WTC11 (cell line): ENCODE measurements at regions not wholly inside any gene's neighbourhood (a gene's known extent, or its start where the extent isn't known, plus 50 kb on each side); places are given as distances from the start of the nearest gene placed in this dataset.

Experiments used
- ATAC-seq: fragments of 200-7000 bp; cut with Tn5 transposase; 2 replicates; pipeline ENCODE4 v1.10.0; 2021; ENCODE audit warnings: mild to moderate bottlenecking, moderate library complexity
- CTCF ChIA-PET: fragments of 300-600 bp; sonication (Branson Sonifier 250); formaldehyde crosslinking; loops from one replicate; lab custom pipeline; 2021; ENCODE audit warnings: antibody characterized with exemption; lab: Charles Lee
- POLR2A ChIA-PET: fragments of 350-600 bp; sonication (Branson Sonifier 250); formaldehyde crosslinking; loops from one replicate; lab custom pipeline; 2021; ENCODE audit warnings: antibody characterized with exemption; lab: Charles Lee
- DNase-seq: peaks from one replicate; pipeline ENCODE4 v3.0.0; 2021; ENCODE audit warnings: low spot score
- H3K27ac Mint-ChIP-seq: 2 replicates; pipeline ENCODE4 v1.8.0; 2021; ENCODE audit warnings: mixed read lengths
- H3K27me3 Mint-ChIP-seq: 2 replicates; pipeline ENCODE4 v1.8.0; 2021; ENCODE audit warnings: low read depth, mild to moderate bottlenecking, moderate library complexity, mixed read lengths
- H3K36me3 Mint-ChIP-seq: 2 replicates; pipeline ENCODE4 v1.8.0; 2021; ENCODE audit warnings: mixed read lengths
- H3K4me1 Mint-ChIP-seq: 2 replicates; pipeline ENCODE4 v1.8.0; 2022; ENCODE audit warnings: mixed read lengths
- H3K4me3 Mint-ChIP-seq: 2 replicates; pipeline ENCODE4 v1.8.0; 2021; ENCODE audit warnings: mild to moderate bottlenecking, moderate library complexity, mixed read lengths
- H3K9me3 Mint-ChIP-seq: 2 replicates; pipeline ENCODE4 v1.8.0; 2021; ENCODE audit warnings: mixed read lengths
- CBFB ChIP-seq: sonication (generic); formaldehyde crosslinking; IDR thresholded peaks from 2 replicates; pipeline ENCODE4 v1.8.1; 2022; ENCODE audit warnings: mild to moderate bottlenecking, low read depth, missing genetic modification reagents
- CDX4 ChIP-seq: fragments of 250-450 bp; sonication (Bioruptor Pico); IDR thresholded peaks from 2 replicates; pipeline ENCODE4 v1.9.0; 2021; ENCODE audit warnings: moderate library complexity, mild to moderate bottlenecking, inconsistent platforms, borderline replicate concordance
- ERG ChIP-seq: fragments of 250-450 bp; sonication (Bioruptor Pico); IDR thresholded peaks from 2 replicates; pipeline ENCODE4 v1.8.0; 2021; ENCODE audit warnings: mild to moderate bottlenecking
- ETV6 ChIP-seq: sonication (generic); formaldehyde crosslinking; IDR thresholded peaks from 2 replicates; pipeline ENCODE4 v1.8.1; 2022; ENCODE audit warnings: mild to moderate bottlenecking, missing genetic modification reagents
- FOXP1 ChIP-seq: sonication (generic); formaldehyde crosslinking; IDR thresholded peaks from 2 replicates; pipeline ENCODE4 v1.8.0; 2022; ENCODE audit warnings: missing genetic modification reagents, mild to moderate bottlenecking, moderate library complexity, borderline replicate concordance
- JAZF1 ChIP-seq: fragments of 250-450 bp; sonication (Bioruptor Pico); IDR thresholded peaks from 2 replicates; pipeline ENCODE4 v1.9.0; 2021; ENCODE audit warnings: moderate library complexity, mild to moderate bottlenecking, inconsistent platforms
- KAT7 ChIP-seq: sonication (generic); formaldehyde crosslinking; IDR thresholded peaks from 2 replicates; pipeline ENCODE4 v1.8.1; 2023; ENCODE audit warnings: missing genetic modification reagents, mild to moderate bottlenecking, borderline replicate concordance
- MXD4 ChIP-seq: fragments of 250-450 bp; sonication (Bioruptor Pico); IDR thresholded peaks from 2 replicates; pipeline ENCODE4 v1.8.0; 2021; ENCODE audit warnings: mild to moderate bottlenecking, moderate library complexity, borderline replicate concordance
- OVOL2 ChIP-seq: fragments of 250-450 bp; sonication (Bioruptor Pico); IDR thresholded peaks from 2 replicates; pipeline ENCODE4 v1.9.0; 2021; ENCODE audit warnings: mild to moderate bottlenecking, borderline replicate concordance
- PREB ChIP-seq: sonication (generic); formaldehyde crosslinking; IDR thresholded peaks from 2 replicates; pipeline ENCODE4 v1.8.1; 2022; ENCODE audit warnings: mild to moderate bottlenecking, missing genetic modification reagents, moderate library complexity, borderline replicate concordance
- RORB ChIP-seq: fragments of 250-450 bp; sonication (Bioruptor Pico); IDR thresholded peaks from 2 replicates; pipeline ENCODE4 v1.9.0; 2021; ENCODE audit warnings: mild to moderate bottlenecking
- SMAD3 ChIP-seq: sonication (generic); formaldehyde crosslinking; IDR thresholded peaks from 2 replicates; pipeline ENCODE4 v1.8.0; 2022; ENCODE audit warnings: missing genetic modification reagents, mild to moderate bottlenecking, borderline replicate concordance
- SMAD4 ChIP-seq: sonication (generic); formaldehyde crosslinking; IDR thresholded peaks from 2 replicates; pipeline ENCODE4 v1.8.0; 2022; ENCODE audit warnings: mild to moderate bottlenecking, missing genetic modification reagents
- TP53 ChIP-seq: sonication (generic); formaldehyde crosslinking; IDR thresholded peaks from 2 replicates; pipeline ENCODE4 v1.8.1; 2023; ENCODE audit warnings: mild to moderate bottlenecking, missing genetic modification reagents
- ZNF219 ChIP-seq: sonication (generic); formaldehyde crosslinking; IDR thresholded peaks from 2 replicates; pipeline ENCODE4 v1.8.0; 2023; ENCODE audit warnings: missing genetic modification reagents, mild to moderate bottlenecking, borderline replicate concordance
- ZNF263 ChIP-seq: sonication (generic); formaldehyde crosslinking; IDR thresholded peaks from 2 replicates; pipeline ENCODE4 v1.8.1; 2022; ENCODE audit warnings: low read depth, mild to moderate bottlenecking, moderate library complexity, missing genetic modification reagents
- ZNF396 ChIP-seq: fragments of 250-450 bp; sonication (Bioruptor Pico); IDR thresholded peaks from 2 replicates; pipeline ENCODE4 v1.8.0; 2021; ENCODE audit warnings: mild to moderate bottlenecking, moderate library complexity, borderline replicate concordance
- ZNF416 ChIP-seq: fragments of 250-450 bp; sonication (Bioruptor Pico); IDR thresholded peaks from 2 replicates; pipeline ENCODE4 v1.9.0; 2021; ENCODE audit warnings: mild to moderate bottlenecking, inconsistent platforms
- TF ChIP-seq, protein P1 (sequence below): sonication (generic); formaldehyde crosslinking; IDR thresholded peaks from 2 replicates; pipeline ENCODE4 v1.8.1; 2023; ENCODE audit warnings: mild to moderate bottlenecking, missing genetic modification reagents
- TF ChIP-seq, protein P2 (sequence below): fragments of 250-450 bp; sonication (Bioruptor Pico); IDR thresholded peaks from 2 replicates; pipeline ENCODE4 v2.1.2; 2022; ENCODE audit warnings: mild to moderate bottlenecking, moderate library complexity
- TF ChIP-seq, protein P3 (sequence below): sonication (generic); formaldehyde crosslinking; IDR thresholded peaks from 2 replicates; pipeline ENCODE4 v1.8.1; 2023; ENCODE audit warnings: mild to moderate bottlenecking, moderate library complexity, missing genetic modification reagents
- TF ChIP-seq, protein P4 (sequence below): sonication (generic); formaldehyde crosslinking; IDR thresholded peaks from 2 replicates; pipeline ENCODE4 v1.8.0; 2023; ENCODE audit warnings: missing genetic modification reagents, mild to moderate bottlenecking, borderline replicate concordance
- TF ChIP-seq, protein P5 (sequence below): sonication (generic); formaldehyde crosslinking; IDR thresholded peaks from 2 replicates; pipeline ENCODE4 v1.8.0; 2022; ENCODE audit warnings: mild to moderate bottlenecking, missing genetic modification reagents

- H3K36me3 Mint-ChIP-seq, result no peaks in the 10 kb centered on the region
- no peaks in the 10 kb centered on the region for H3K9me3 Mint-ChIP-seq
- ATAC-seq (no peak), DNase-seq (no peak)
- no peaks in the 10 kb centered on the region; the same call in 1 of the 2 replicates for H3K27me3 Mint-ChIP-seq
- ChIA-PET POLR2A (no interaction called here), CTCF (no interaction called here)
- H3K4me1 Mint-ChIP-seq, result peaks cover 6% of the 10 kb centered on the region
- no peak overlapping the region for H3K4me3 Mint-ChIP-seq
- no peak overlapping the region for H3K27ac Mint-ChIP-seq
- TF ChIP-seq KAT7 (CRISPR knock-in tag), result no peak
- TF ChIP-seq ERG, result no peak
- no peak for TF ChIP-seq OVOL2 (CRISPR knock-in tag)
- TF ChIP-seq SMAD4 (CRISPR knock-in tag), result no peak
- TF ChIP-seq SMAD3 (CRISPR knock-in tag), result no peak
- no peak for TF ChIP-seq CBFB (CRISPR knock-in tag)
- no peak for TF ChIP-seq ETV6 (CRISPR knock-in tag)
- TF ChIP-seq, protein P1, sequence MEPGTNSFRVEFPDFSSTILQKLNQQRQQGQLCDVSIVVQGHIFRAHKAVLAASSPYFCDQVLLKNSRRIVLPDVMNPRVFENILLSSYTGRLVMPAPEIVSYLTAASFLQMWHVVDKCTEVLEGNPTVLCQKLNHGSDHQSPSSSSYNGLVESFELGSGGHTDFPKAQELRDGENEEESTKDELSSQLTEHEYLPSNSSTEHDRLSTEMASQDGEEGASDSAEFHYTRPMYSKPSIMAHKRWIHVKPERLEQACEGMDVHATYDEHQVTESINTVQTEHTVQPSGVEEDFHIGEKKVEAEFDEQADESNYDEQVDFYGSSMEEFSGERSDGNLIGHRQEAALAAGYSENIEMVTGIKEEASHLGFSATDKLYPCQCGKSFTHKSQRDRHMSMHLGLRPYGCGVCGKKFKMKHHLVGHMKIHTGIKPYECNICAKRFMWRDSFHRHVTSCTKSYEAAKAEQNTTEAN (CRISPR knock-in tag), result no peak
These were observed 748.2 kb upstream of the CELF4 start for GRCh38 chr18:38313831-38314230.

DNA sequence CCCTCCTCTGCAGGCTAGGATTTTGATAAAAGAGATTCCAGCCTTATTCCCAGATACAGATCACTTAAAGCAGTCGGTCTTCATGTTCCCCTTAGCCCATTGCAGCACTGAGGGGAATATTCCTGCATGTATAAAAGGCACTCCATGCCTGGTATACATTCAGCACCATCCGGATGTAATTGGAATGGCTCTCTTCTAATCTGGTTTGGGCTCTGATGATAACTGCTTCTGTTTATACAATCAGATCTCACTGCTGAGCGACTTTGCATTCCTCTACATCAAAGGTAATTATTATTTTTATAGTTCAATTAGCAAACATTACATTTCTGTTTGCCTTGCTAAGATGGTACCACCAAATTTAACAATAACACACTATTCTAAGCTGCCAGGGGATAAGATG lies 746.9 kb upstream of the CELF4 start:
- Mint-ChIP-seq H3K9me3 (no peaks in the 10 kb centered on the region), H3K4me1 (peaks cover 6% of the 10 kb centered on the region), H3K4me3 (no peak overlapping the region), H3K27ac (no peak overlapping the region), H3K36me3 (no peaks in the 10 kb centered on the region), H3K27me3 (no peaks in the 10 kb centered on the region; the same call in 1 of the 2 replicates)
- ATAC-seq (no peak), DNase-seq (no peak)
- POLR2A ChIA-PET, result no interaction called here
- CTCF ChIA-PET, result no interaction called here
- TF ChIP-seq MXD4 (CRISPR knock-in tag) (no peak), FOXP1 (CRISPR knock-in tag) (no peak), PREB (CRISPR knock-in tag) (no peak), ZNF219 (CRISPR knock-in tag) (no peak), CDX4 (CRISPR knock-in tag) (no peak), ZNF416 (no peak), RORB (no peak), ZNF396 (no peak), ZNF263 (CRISPR knock-in tag) (no peak), JAZF1 (CRISPR knock-in tag) (no peak), TP53 (no peak)
- TF ChIP-seq, protein P2, sequence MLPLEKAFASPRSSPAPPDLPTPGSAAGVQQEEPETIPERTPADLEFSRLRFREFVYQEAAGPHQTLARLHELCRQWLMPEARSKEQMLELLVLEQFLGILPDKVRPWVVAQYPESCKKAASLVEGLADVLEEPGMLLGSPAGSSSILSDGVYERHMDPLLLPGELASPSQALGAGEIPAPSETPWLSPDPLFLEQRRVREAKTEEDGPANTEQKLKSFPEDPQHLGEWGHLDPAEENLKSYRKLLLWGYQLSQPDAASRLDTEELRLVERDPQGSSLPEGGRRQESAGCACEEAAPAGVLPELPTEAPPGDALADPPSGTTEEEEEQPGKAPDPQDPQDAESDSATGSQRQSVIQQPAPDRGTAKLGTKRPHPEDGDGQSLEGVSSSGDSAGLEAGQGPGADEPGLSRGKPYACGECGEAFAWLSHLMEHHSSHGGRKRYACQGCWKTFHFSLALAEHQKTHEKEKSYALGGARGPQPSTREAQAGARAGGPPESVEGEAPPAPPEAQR, result no peak
- TF ChIP-seq, protein P3, sequence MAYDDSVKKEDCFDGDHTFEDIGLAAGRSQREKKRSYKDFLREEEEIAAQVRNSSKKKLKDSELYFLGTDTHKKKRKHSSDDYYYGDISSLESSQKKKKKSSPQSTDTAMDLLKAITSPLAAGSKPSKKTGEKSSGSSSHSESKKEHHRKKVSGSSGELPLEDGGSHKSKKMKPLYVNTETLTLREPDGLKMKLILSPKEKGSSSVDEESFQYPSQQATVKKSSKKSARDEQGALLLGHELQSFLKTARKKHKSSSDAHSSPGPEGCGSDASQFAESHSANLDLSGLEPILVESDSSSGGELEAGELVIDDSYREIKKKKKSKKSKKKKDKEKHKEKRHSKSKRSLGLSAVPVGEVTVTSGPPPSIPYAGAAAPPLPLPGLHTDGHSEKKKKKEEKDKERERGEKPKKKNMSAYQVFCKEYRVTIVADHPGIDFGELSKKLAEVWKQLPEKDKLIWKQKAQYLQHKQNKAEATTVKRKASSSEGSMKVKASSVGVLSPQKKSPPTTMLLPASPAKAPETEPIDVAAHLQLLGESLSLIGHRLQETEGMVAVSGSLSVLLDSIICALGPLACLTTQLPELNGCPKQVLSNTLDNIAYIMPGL (CRISPR knock-in tag), result no peak
- TF ChIP-seq, protein P4, sequence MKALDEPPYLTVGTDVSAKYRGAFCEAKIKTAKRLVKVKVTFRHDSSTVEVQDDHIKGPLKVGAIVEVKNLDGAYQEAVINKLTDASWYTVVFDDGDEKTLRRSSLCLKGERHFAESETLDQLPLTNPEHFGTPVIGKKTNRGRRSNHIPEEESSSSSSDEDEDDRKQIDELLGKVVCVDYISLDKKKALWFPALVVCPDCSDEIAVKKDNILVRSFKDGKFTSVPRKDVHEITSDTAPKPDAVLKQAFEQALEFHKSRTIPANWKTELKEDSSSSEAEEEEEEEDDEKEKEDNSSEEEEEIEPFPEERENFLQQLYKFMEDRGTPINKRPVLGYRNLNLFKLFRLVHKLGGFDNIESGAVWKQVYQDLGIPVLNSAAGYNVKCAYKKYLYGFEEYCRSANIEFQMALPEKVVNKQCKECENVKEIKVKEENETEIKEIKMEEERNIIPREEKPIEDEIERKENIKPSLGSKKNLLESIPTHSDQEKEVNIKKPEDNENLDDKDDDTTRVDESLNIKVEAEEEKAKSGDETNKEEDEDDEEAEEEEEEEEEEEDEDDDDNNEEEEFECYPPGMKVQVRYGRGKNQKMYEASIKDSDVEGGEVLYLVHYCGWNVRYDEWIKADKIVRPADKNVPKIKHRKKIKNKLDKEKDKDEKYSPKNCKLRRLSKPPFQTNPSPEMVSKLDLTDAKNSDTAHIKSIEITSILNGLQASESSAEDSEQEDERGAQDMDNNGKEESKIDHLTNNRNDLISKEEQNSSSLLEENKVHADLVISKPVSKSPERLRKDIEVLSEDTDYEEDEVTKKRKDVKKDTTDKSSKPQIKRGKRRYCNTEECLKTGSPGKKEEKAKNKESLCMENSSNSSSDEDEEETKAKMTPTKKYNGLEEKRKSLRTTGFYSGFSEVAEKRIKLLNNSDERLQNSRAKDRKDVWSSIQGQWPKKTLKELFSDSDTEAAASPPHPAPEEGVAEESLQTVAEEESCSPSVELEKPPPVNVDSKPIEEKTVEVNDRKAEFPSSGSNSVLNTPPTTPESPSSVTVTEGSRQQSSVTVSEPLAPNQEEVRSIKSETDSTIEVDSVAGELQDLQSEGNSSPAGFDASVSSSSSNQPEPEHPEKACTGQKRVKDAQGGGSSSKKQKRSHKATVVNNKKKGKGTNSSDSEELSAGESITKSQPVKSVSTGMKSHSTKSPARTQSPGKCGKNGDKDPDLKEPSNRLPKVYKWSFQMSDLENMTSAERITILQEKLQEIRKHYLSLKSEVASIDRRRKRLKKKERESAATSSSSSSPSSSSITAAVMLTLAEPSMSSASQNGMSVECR, result no peak
- TF ChIP-seq, protein P5, sequence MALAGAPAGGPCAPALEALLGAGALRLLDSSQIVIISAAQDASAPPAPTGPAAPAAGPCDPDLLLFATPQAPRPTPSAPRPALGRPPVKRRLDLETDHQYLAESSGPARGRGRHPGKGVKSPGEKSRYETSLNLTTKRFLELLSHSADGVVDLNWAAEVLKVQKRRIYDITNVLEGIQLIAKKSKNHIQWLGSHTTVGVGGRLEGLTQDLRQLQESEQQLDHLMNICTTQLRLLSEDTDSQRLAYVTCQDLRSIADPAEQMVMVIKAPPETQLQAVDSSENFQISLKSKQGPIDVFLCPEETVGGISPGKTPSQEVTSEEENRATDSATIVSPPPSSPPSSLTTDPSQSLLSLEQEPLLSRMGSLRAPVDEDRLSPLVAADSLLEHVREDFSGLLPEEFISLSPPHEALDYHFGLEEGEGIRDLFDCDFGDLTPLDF, result no peak
